HG03571 (cell line): ENCODE measurements at regions not wholly inside any gene's neighbourhood (a gene's known extent, or its start where the extent isn't known, plus 50 kb on each side); places are given as distances from the start of the nearest gene placed in this dataset.
"Not testable (repeated sequence)": the region's sequence is repeated elsewhere in the genome, so short reads cannot be mapped to it uniquely, and the experiment has no call there.

Experiments
- ATAC-seq: cut with Tn5 transposase; IDR thresholded peaks from one replicate; pipeline ENCODE4 v1.9.1; 2021; ENCODE audit not compliant: unreplicated experiment

GRCh38 chr1:99496067-99496466 lies 149.8 kb upstream of the PALMD start:
- ATAC-seq = no peak

- ATAC-seq = no peak
Measured at GRCh38 chr1:99497690-99498089, 148.2 kb upstream of the PALMD start.

GRCh38 chr1:99500541-99500940 lies 145.4 kb upstream of the PALMD start:
- ATAC-seq = no peak

- no peak for ATAC-seq
Measured at GRCh38 chr1:99501871-99502270, 144.0 kb upstream of the PALMD start.

GRCh38 chr1:99502400-99502799 lies 143.5 kb upstream of the PALMD start:
- ATAC-seq = no peak

- ATAC-seq = no peak
Measured at GRCh38 chr1:99503276-99503747, 142.6 kb upstream of the PALMD start.

- no peak for ATAC-seq
Measured at GRCh38 chr1:99504287-99504686, 141.6 kb upstream of the PALMD start.

- no peak for ATAC-seq
Measured at GRCh38 chr1:99506631-99507030, 139.3 kb upstream of the PALMD start.

- not testable (repeated sequence) for ATAC-seq
Measured at GRCh38 chr1:99507446-99507845, 138.5 kb upstream of the PALMD start.

GRCh38 chr1:99507906-99508732 lies 137.8 kb upstream of the PALMD start:
- no peak for ATAC-seq

- ATAC-seq = not testable (repeated sequence)
Measured at GRCh38 chr1:99508733-99509445, 137.0 kb upstream of the PALMD start.

GRCh38 chr1:99514823-99515552 lies 130.9 kb upstream of the PALMD start:
- not testable (repeated sequence) for ATAC-seq

- no peak for ATAC-seq
Measured at GRCh38 chr1:99516141-99516540, 129.8 kb upstream of the PALMD start.

- ATAC-seq = no peak
Measured at GRCh38 chr1:99520121-99520520, 125.8 kb upstream of the PALMD start.

GRCh38 chr1:99525331-99525730 lies 120.6 kb upstream of the PALMD start:
- no peak for ATAC-seq

GRCh38 chr1:99527078-99527477 lies 118.8 kb upstream of the PALMD start:
- ATAC-seq = no peak

GRCh38 chr1:99527545-99527944 lies 118.4 kb upstream of the PALMD start:
- ATAC-seq = no peak

- ATAC-seq = no peak
Measured at GRCh38 chr1:99529002-99529401, 116.9 kb upstream of the PALMD start.

GRCh38 chr1:99531578-99532275 lies 114.2 kb upstream of the PALMD start:
- ATAC-seq = no peak

GRCh38 chr1:99532276-99532580 lies 113.7 kb upstream of the PALMD start:
- no peak for ATAC-seq
